ENCODE measurements at regions not wholly inside any gene's neighbourhood (a gene's known extent, or its start where the extent isn't known, plus 50 kb on each side); places are given as distances from the start of the nearest gene placed in this dataset.

- TF ChIP-seq, protein P1, sequence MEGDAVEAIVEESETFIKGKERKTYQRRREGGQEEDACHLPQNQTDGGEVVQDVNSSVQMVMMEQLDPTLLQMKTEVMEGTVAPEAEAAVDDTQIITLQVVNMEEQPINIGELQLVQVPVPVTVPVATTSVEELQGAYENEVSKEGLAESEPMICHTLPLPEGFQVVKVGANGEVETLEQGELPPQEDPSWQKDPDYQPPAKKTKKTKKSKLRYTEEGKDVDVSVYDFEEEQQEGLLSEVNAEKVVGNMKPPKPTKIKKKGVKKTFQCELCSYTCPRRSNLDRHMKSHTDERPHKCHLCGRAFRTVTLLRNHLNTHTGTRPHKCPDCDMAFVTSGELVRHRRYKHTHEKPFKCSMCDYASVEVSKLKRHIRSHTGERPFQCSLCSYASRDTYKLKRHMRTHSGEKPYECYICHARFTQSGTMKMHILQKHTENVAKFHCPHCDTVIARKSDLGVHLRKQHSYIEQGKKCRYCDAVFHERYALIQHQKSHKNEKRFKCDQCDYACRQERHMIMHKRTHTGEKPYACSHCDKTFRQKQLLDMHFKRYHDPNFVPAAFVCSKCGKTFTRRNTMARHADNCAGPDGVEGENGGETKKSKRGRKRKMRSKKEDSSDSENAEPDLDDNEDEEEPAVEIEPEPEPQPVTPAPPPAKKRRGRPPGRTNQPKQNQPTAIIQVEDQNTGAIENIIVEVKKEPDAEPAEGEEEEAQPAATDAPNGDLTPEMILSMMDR (IDR thresholded peaks at IDR 0.05), result no peak
- TF ChIP-seq POLR2A (IDR thresholded peaks at IDR 0.05), result no peak
Measured at GRCh38 chr5:164220522-164220921, 715.1 kb downstream of the MAT2B start.
